K562 (cell line): ENCODE measurements at regions not wholly inside any gene's neighbourhood (a gene's known extent, or its start where the extent isn't known, plus 50 kb on each side); places are given as distances from the start of the nearest gene placed in this dataset.

Experiments
- ATAC-seq: fragments of 200-7000 bp; cut with Tn5 transposase; 3 replicates; pipeline ENCODE4 v1.9.1; 2020; ENCODE audit warnings: moderate library complexity
- BruUV-seq: library from RNA; stranded (reverse); fragments of 400-500 nt; replicated peaks from 2 replicates; lab custom pipeline; 2021; lab: Mats Ljungman, UMichigan
- CTCF ChIA-PET: fragments of 300-600 bp; formaldehyde crosslinking; extraction: SDS; loops from one replicate; lab custom pipeline; 2021; ENCODE audit warnings: low intra/inter-chr PET ratio; lab: Yijun Ruan, JAX
- POLR2A ChIA-PET: fragments of 300-600, 350-650 bp; sonication (Branson Sonifier 250); formaldehyde crosslinking; extraction: SDS; loops from one replicate; lab custom pipeline; 2021; ENCODE audit warnings: antibody characterized with exemption, inconsistent platforms; lab: Yijun Ruan, JAX
- DNase-seq, 4 experiments: peaks; one replicate each; pipeline versions ENCODE4 v3.0.0 to v3.0.0-alpha.2; 2011 to 2018; ENCODE audit warnings: low spot score in 3 of 4, mixed read lengths in 3 of 4; ENCODE audit errors: extremely low read depth in 1 of 4
- FAIRE-seq: peaks from 2 replicates; lab custom pipeline; 2011; peaks lifted over from hg19 to GRCh38; lab: Jason Lieb, UNC
- H2AFZ ChIP-seq: 2 replicates; pipeline ENCODE4 v1.6.0; 2011; ENCODE audit warnings: low read depth, low read length, control low read depth, inconsistent platforms
- H3K27ac ChIP-seq: fragments of 200-600 bp; 3 replicates; pipeline ENCODE4 v1.8.0; 2011; ENCODE audit warnings: low read depth, mild to moderate bottlenecking, control low read depth, inconsistent platforms, low read length, moderate library complexity, mixed read lengths; ENCODE audit errors: extremely low read depth
- H3K27me3 ChIP-seq, 2 experiments: fragments of 300-600 bp in 1 of 2; 2 replicates in 1 of 2; 3 replicates in 1 of 2; pipeline versions ENCODE4 v1.6.0 to v1.8.0; 2011; ENCODE audit warnings: inconsistent platforms in 2 of 2, low read length in 2 of 2, mild to moderate bottlenecking in 1 of 2, mixed read lengths in 1 of 2, moderate library complexity in 1 of 2; ENCODE audit not compliant: control insufficient read depth in 2 of 2, insufficient read depth in 2 of 2
- H3K36me3 ChIP-seq: fragments of 300-600 bp; 3 replicates; pipeline ENCODE4 v1.8.0; 2011; ENCODE audit warnings: mild to moderate bottlenecking, low read length, inconsistent platforms; ENCODE audit not compliant: control insufficient read depth, insufficient read depth
- H3K4me1 ChIP-seq, 2 experiments: fragments of 200-600 bp in 1 of 2; replicated peaks in 1 of 2; 2 replicates in 1 of 2; 3 replicates in 1 of 2; pipeline versions ENCODE4 v1.5.1 to v1.8.0; 2011; ENCODE audit warnings: inconsistent platforms in 2 of 2, low read length in 2 of 2, mild to moderate bottlenecking in 1 of 2, mixed read lengths in 1 of 2, moderate library complexity in 1 of 2; ENCODE audit not compliant: control insufficient read depth in 2 of 2, insufficient read depth in 2 of 2
- H3K4me2 ChIP-seq: 2 replicates; pipeline ENCODE4 v1.6.1; 2011; ENCODE audit warnings: low read length, control low read depth, inconsistent platforms, mixed read lengths; ENCODE audit not compliant: insufficient read depth
- H3K4me3 ChIP-seq: fragments of 200-600 bp; sonication (generic), shearing (Covaris generic); 2 replicates; pipeline ENCODE4 v1.5.1; 2016; ENCODE audit warnings: control low read depth, inconsistent platforms
- H3K79me2 ChIP-seq: fragments of 200-600 bp; 3 replicates; pipeline ENCODE4 v1.8.0; 2011; ENCODE audit warnings: low read length, inconsistent platforms; ENCODE audit not compliant: control insufficient read depth, insufficient read depth
- H3K9ac ChIP-seq, 2 experiments: 2 replicates each; pipeline versions ENCODE4 v1.6.0 to v1.6.1; 2011; ENCODE audit warnings: low read depth in 2 of 2, low read length in 2 of 2, control low read depth in 1 of 2, inconsistent platforms in 1 of 2, mild to moderate bottlenecking in 1 of 2, mixed read lengths in 1 of 2; ENCODE audit not compliant: insufficient read depth in 1 of 2
- H3K9me1 ChIP-seq: one replicate; pipeline ENCODE4 v1.6.0; 2011; ENCODE audit warnings: inconsistent platforms, mild to moderate bottlenecking, low read length, moderate library complexity; ENCODE audit not compliant: control insufficient read depth, insufficient read depth
- H3K9me3 ChIP-seq: replicated peaks from 2 replicates; pipeline ENCODE4 v1.5.1; 2011; ENCODE audit warnings: low read depth, low read length, inconsistent platforms; ENCODE audit not compliant: control insufficient read depth, insufficient read depth
- H4K20me1 ChIP-seq: replicated peaks from 2 replicates; pipeline ENCODE4 v1.6.1; 2011; ENCODE audit warnings: low read length, inconsistent platforms, mixed read lengths; ENCODE audit not compliant: control insufficient read depth, insufficient read depth
- CBFA2T3 ChIP-seq: fragments of 450-650 bp; IDR thresholded peaks from 2 replicates; pipeline ENCODE4 v1.6.1; 2017
- RAD51 ChIP-seq: fragments of 450-650 bp; IDR thresholded peaks from 2 replicates; pipeline ENCODE4 v1.7.1; 2016; ENCODE audit warnings: low read depth, mild to moderate bottlenecking, borderline replicate concordance
- TGIF2 ChIP-seq: sonication (generic); formaldehyde crosslinking; IDR thresholded peaks from 2 replicates; pipeline ENCODE4 v1.8.1; 2022; ENCODE audit warnings: mild to moderate bottlenecking, missing genetic modification reagents, moderate library complexity
- THRAP3 ChIP-seq: fragments of 450-650 bp; IDR thresholded peaks from 2 replicates; pipeline ENCODE4 v1.6.1; 2016; ENCODE audit warnings: mild to moderate bottlenecking, inconsistent platforms, borderline replicate concordance
- WHSC1 ChIP-seq: IDR thresholded peaks from one replicate; pipeline ENCODE4 v1.6.1; 2012; ENCODE audit warnings: low read length, control low read depth, inconsistent platforms
- XRCC5 ChIP-seq: fragments of 200-400 bp; formaldehyde crosslinking; IDR thresholded peaks from 2 replicates; pipeline ENCODE4 v1.6.1; 2017; ENCODE audit warnings: low read depth, mild to moderate bottlenecking, low read length
- ZFP1 ChIP-seq: fragments of 450-650 bp; formaldehyde crosslinking; IDR thresholded peaks from 2 replicates; pipeline ENCODE4 v1.4.0; 2020; ENCODE audit warnings: mild to moderate bottlenecking, mixed read lengths
- WGBS: fragments of 100-300 bp; shearing (Covaris generic); methylation state at CpG from one replicate; pipeline ENCODE4 v1.1.6; 2016; ENCODE audit warnings: low coverage, mixed read lengths; ENCODE audit not compliant: insufficient coverage; ENCODE audit errors: missing lambda C conversion rate; 5-methylcytosine and 5-hydroxymethylcytosine counted together
- in situ Hi-C: fragments of 300-500 bp; cut with MboI; formaldehyde crosslinking; loops from 4 replicates; pipeline ENCODE4 v1.15.0; 2018; ENCODE audit warnings: inconsistent platforms, mixed read lengths
- intact Hi-C: fragments of 100-400 bp; cut with micrococcal nuclease; formaldehyde crosslinking; loops from 2 replicates; pipeline ENCODE4 v1.14.2; 2022
- TF ChIP-seq, protein P1 (sequence below), 2 experiments: IDR thresholded peaks in 1 of 2; conservative IDR thresholded peaks in 1 of 2; 2 replicates each; pipeline ENCODE4 v1.6.1; 2016; ENCODE audit warnings: low read depth in 2 of 2, mild to moderate bottlenecking in 1 of 2, missing compliant biosample characterization in 1 of 2, missing genetic modification characterization in 1 of 2, moderate library complexity in 1 of 2

DNA sequence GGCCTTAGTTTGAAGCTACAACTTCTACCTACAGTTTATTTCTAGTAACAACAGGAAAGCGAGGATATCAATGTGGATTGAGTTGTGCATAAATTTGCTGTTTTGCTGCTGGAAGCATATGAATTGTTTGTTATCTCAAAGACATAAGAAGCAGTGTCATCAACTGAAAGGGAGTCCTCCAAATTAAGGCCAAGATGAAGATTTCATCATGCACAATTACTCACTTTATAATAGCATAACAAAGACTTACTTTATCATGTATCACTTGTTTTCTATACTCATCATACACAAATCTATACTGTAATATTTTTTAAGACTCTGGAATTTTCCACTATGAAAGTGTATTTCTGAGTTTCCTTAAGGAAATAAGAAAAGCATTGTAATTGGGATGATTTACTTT, 136.1 kb upstream of the FANCL start:
- no peaks in the 10 kb centered on the region for H4K20me1 ChIP-seq
- TF ChIP-seq WHSC1 (no peak), TGIF2 (no peak), CBFA2T3 (no peak), ZFP1 (CRISPR knock-in tag) (no peak), XRCC5 (no peak), RAD51 (no peak), THRAP3 (no peak)
- TF ChIP-seq, protein P1, sequence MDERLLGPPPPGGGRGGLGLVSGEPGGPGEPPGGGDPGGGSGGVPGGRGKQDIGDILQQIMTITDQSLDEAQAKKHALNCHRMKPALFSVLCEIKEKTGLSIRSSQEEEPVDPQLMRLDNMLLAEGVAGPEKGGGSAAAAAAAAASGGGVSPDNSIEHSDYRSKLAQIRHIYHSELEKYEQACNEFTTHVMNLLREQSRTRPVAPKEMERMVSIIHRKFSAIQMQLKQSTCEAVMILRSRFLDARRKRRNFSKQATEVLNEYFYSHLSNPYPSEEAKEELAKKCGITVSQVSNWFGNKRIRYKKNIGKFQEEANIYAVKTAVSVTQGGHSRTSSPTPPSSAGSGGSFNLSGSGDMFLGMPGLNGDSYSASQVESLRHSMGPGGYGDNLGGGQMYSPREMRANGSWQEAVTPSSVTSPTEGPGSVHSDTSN (CRISPR knock-in tag; IDR thresholded peaks at IDR 0.05; ENCODE audit: low read depth), result no peak
- TF ChIP-seq, protein P1 (tag; conservative IDR thresholded peaks at IDR 0.05; ENCODE audit: low read depth), result no peak
- DNase-seq (no peak), FAIRE-seq (no peak), ATAC-seq (no peak)
- intact Hi-C loops, result no loop called here
- in situ Hi-C loops, result no loop called here
- H3K9me1 ChIP-seq, result no peaks in the 10 kb centered on the region
- no peaks in the 10 kb centered on the region for H3K4me1 ChIP-seq
- H3K9me3 ChIP-seq, result no peaks in the 10 kb centered on the region
- CTCF ChIA-PET, result no interaction called here
- no peak overlapping the region for H3K4me2 ChIP-seq
- no peak overlapping the region for H3K4me3 ChIP-seq
- no peaks in the 10 kb centered on the region for H3K36me3 ChIP-seq
- no peak overlapping the region for H2AFZ ChIP-seq
- H3K79me2 ChIP-seq, result no peaks in the 10 kb centered on the region
- WGBS, result 0% methylated on average over 1 of the region's 1 CpG
- H3K27ac ChIP-seq, result no peak overlapping the region
- no TSS peak for BruUV-seq
- POLR2A ChIA-PET, result no interaction called here
- no peaks in the 10 kb centered on the region for H3K27me3 ChIP-seq
- no peak overlapping the region for H3K9ac ChIP-seq
